ENCODE measurements at regions not wholly inside any gene's neighbourhood (a gene's known extent, or its start where the extent isn't known, plus 50 kb on each side); places are given as distances from the start of the nearest gene placed in this dataset.

- Histone ChIP-seq H4K20me1 (replicated peaks in 1 of 2; ENCODE audit: control insufficient read depth in 1 of 2, insufficient read depth in 2 of 2, low read length in 2 of 2) (no peaks in the 10 kb centered on the region), H3K9me3 (ENCODE audit: insufficient read depth in 2 of 2, low read depth in 1 of 2, low read length in 1 of 2) (no peaks in the 10 kb centered on the region), H3K79me2 (ENCODE audit: control insufficient read depth in 1 of 2, insufficient read depth in 2 of 2, low read length in 2 of 2) (no peaks in the 10 kb centered on the region), H2BK20ac (ENCODE audit: low read length) (no peak overlapping the region), H4K5ac (ENCODE audit: insufficient read length, low read depth, low read length) (no peak overlapping the region), H3K36me3 (ENCODE audit: control insufficient read depth in 2 of 4, insufficient read depth in 4 of 4, low read length in 3 of 4) (no peaks in the 10 kb centered on the region), H3K9ac (replicated peaks in 1 of 4; ENCODE audit: extremely low read depth in 1 of 4, low read depth in 3 of 4, low read length in 3 of 4) (no peak overlapping the region), H3K23me2 (ENCODE audit: low read depth, low read length) (no peaks in the 10 kb centered on the region), H2AFZ (ENCODE audit: low read length) (no peak overlapping the region), H3K56ac (replicated peaks; ENCODE audit: insufficient read length, low read depth, low read length) (no peak overlapping the region), H4K91ac (replicated peaks; ENCODE audit: insufficient read length, low read length) (no peak overlapping the region), H3K23ac (ENCODE audit: insufficient read length) (no peak overlapping the region), H2AK5ac (ENCODE audit: low read depth, low read length) (no peak overlapping the region), H3K4me2 (ENCODE audit: insufficient read depth in 1 of 2, low read depth in 2 of 2, low read length in 2 of 2) (no peak overlapping the region), H3K27me3 (replicated peaks in 1 of 4; ENCODE audit: control insufficient read depth in 3 of 4, extremely low read depth in 1 of 4, insufficient read depth in 3 of 4, low read length in 3 of 4) (no peaks in the 10 kb centered on the region), H2BK15ac (ENCODE audit: low read length) (no peak overlapping the region), H2BK12ac (ENCODE audit: low read depth, low read length) (no peak overlapping the region), H4K8ac (ENCODE audit: extremely low read depth, insufficient read depth, low read length) (no peak overlapping the region), H2BK5ac (ENCODE audit: low read depth, low read length) (no peak overlapping the region), H3K18ac (ENCODE audit: extremely low read depth, low read length) (no peak overlapping the region), H3K14ac (ENCODE audit: insufficient read length) (no peak overlapping the region), H2BK120ac (replicated peaks; ENCODE audit: low read depth, low read length) (no peak overlapping the region), H3K4ac (replicated peaks; ENCODE audit: insufficient read length, low read depth, low read length) (no peak overlapping the region), H3K4me1 (replicated peaks in 1 of 4; ENCODE audit: control insufficient read depth in 3 of 4, insufficient read depth in 4 of 4, low read length in 3 of 4) (no peaks in the 10 kb centered on the region), H3K4me3 (ENCODE audit: extremely low read depth in 1 of 4, insufficient read depth in 2 of 4, low read depth in 3 of 4, low read length in 4 of 4) (no peak overlapping the region), H3K79me1 (ENCODE audit: low read depth, low read length) (no peaks in the 10 kb centered on the region), H3K27ac (ENCODE audit: low read depth, low read length) (no peak overlapping the region)
- 92% methylated on average over 3 of the region's 3 CpGs; no CpG with 5 or more reads in 1 of the 2 experiments for WGBS, 2 experiments (ENCODE audit: extremely low coverage in 1 of 2, insufficient coverage in 1 of 2, insufficient read length in 1 of 2, insufficient replicate concordance in 2 of 2, low coverage in 1 of 2, low lambda C conversion rate in 2 of 2, missing lambda C conversion rate in 1 of 2)
- no peak for TF ChIP-seq RFX5 (IDR thresholded peaks at IDR 0.05; ENCODE audit: borderline replicate concordance, low read depth, low read length)
- TF ChIP-seq SP1 (IDR thresholded peaks at IDR 0.05; ENCODE audit: low read depth, low read length), result no peak
- no peak for TF ChIP-seq CBX8 (IDR thresholded peaks at IDR 0.05; ENCODE audit: borderline replicate concordance, low read depth, low read length)
- TF ChIP-seq HDAC6 (IDR thresholded peaks at IDR 0.05; ENCODE audit: low read depth, low read length), result no peak
- no peak for TF ChIP-seq TCF12 (IDR thresholded peaks at IDR 0.05; ENCODE audit: low read depth, low read length)
- no peak for TF ChIP-seq GTF2F1 (IDR thresholded peaks at IDR 0.05; ENCODE audit: borderline replicate concordance, low read depth, low read length)
- no peak for TF ChIP-seq ATF2 (IDR thresholded peaks at IDR 0.05; ENCODE audit: low read length)
- no peak for TF ChIP-seq GABPA (IDR thresholded peaks at IDR 0.05; ENCODE audit: borderline replicate concordance, insufficient read depth, low read length)
- ChIA-PET POLR2A (ENCODE audit: partially characterized antibody) (no interaction called here), CTCF (ENCODE audit: partially characterized antibody) (no interaction called here)
- FAIRE-seq, result no peak
- DNase-seq (ENCODE audit: low read depth in 1 of 2, low spot score in 2 of 2), result no peak
Measured at GRCh38 chr21:18168108-18168507, 76.5 kb upstream of the CHODL start.
